Upper lobe of left lung (tissue), 6 donors: ENCODE measurements at regions not wholly inside any gene's neighbourhood (a gene's known extent, or its start where the extent isn't known, plus 50 kb on each side); places are given as distances from the start of the nearest gene placed in this dataset.

Experiments used
- ATAC-seq, 2 donors: fragments of 200-7000 bp; cut with Tn5 transposase; one replicate each; pipeline ENCODE4 v1.9.1; 2022; ENCODE audit warnings: mild to moderate bottlenecking in 2 of 2, moderate library complexity in 2 of 2; ENCODE audit not compliant: low FRiP score in 2 of 2
- DNase-seq, 2 donors: peaks; one replicate each; pipeline ENCODE4 v3.0.0-alpha.2; 2019 to 2020
- H3K27ac ChIP-seq, 4 donors: fragments of 200-600 bp; sonication (generic); one replicate each; pipeline ENCODE4 v1.5.1; 2016 to 2019
- H3K27me3 ChIP-seq, 4 donors: fragments of 200-600 bp; sonication (generic); one replicate each; pipeline ENCODE4 v1.5.1; 2017 to 2019
- H3K36me3 ChIP-seq, 4 donors: fragments of 200-600 bp; sonication (generic); one replicate each; pipeline ENCODE4 v1.5.1; 2016 to 2019
- H3K4me1 ChIP-seq, 4 donors: fragments of 200-600 bp; sonication (generic); one replicate each; pipeline ENCODE4 v1.5.1; 2018 to 2019
- H3K4me3 ChIP-seq, 4 donors: fragments of 200-600 bp; sonication (generic); one replicate each; pipeline ENCODE4 v1.5.1; 2017 to 2019; ENCODE audit warnings: mild to moderate bottlenecking in 2 of 4, moderate library complexity in 1 of 4
- H3K9me3 ChIP-seq, 4 donors: fragments of 200-600 bp; sonication (generic); one replicate each; pipeline ENCODE4 v1.5.1; 2018 to 2019
- CTCF ChIP-seq, 6 experiments: fragments of 450-650 bp in 4 of 6; fragments of 200-600 bp in 2 of 6; sonication (generic) in 2 of 6; IDR thresholded peaks; one replicate each; pipeline ENCODE4 v1.5.1; 2016 to 2019; ENCODE audit warnings: antibody characterized with exemption in 6 of 6
- EP300 ChIP-seq, 4 donors: sonication (generic); formaldehyde crosslinking; IDR thresholded peaks; one replicate each; pipeline ENCODE4 v1.5.1; 2017; ENCODE audit warnings: antibody characterized with exemption in 4 of 4, control low read depth in 2 of 4
- POLR2A ChIP-seq, 4 donors: fragments of 450-650 bp; IDR thresholded peaks; one replicate each; pipeline ENCODE4 v1.5.1; 2016 to 2017; ENCODE audit warnings: antibody characterized with exemption in 4 of 4, mild to moderate bottlenecking in 2 of 4
- POLR2AphosphoS5 ChIP-seq, 2 donors: sonication (generic); formaldehyde crosslinking; IDR thresholded peaks; one replicate each; pipeline ENCODE4 v1.5.1; 2017; ENCODE audit warnings: antibody characterized with exemption in 2 of 2
- WGBS, 2 donors: methylation state at CpG; one replicate each; pipeline ENCODE4 v1.1.5; 2017 to 2018; 5-methylcytosine and 5-hydroxymethylcytosine counted together
- donor health status: DM: no; HTN: no; CAD: no; lungs with moderate emphysema.
- donor health status: DM: no; HTN: yes; CAD: no; lungs with severe emphysema.

GRCh38 chr6:15823838-15824414 is 161.1 kb upstream of the DTNBP1 start:
- H3K4me1 ChIP-seq, result no peaks in the 10 kb centered on the region
- H3K27me3 ChIP-seq, result no peaks in the 10 kb centered on the region
- no peak for TF ChIP-seq EP300 (IDR thresholded peaks at IDR 0.05)
- ATAC-seq (no peak), DNase-seq (no peak)
- 84 to 87% methylated on average over 2 of the region's 2 CpGs for WGBS, 2 donors
- no peaks in the 10 kb centered on the region for H3K9me3 ChIP-seq
- no peak overlapping the region for H3K27ac ChIP-seq
- no peaks in the 10 kb centered on the region for H3K36me3 ChIP-seq
- no peak overlapping the region for H3K4me3 ChIP-seq

DNA sequence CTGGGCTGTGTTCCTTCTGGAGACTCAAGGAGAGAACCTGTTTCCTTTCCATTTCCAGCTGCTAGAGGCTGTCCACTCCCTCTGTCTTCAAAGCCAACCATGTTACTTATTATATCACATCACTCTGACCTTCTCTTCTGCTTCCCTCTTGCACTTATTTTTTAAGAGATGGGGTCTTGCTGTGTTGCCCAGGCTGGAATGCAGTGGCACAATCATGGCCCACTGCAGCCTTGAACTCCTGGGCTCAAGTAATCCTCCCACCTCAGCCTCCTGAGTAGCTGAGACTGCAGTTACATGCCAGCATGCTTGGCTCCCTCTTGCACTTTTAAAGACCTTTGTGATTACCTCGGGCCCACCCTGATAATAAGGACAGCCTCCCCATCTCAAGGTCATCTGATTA is 160.0 kb upstream of the DTNBP1 start:
- Histone ChIP-seq H3K27me3 (no peaks in the 10 kb centered on the region), H3K27ac (no peak overlapping the region), H3K4me1 (no peaks in the 10 kb centered on the region), H3K9me3 (no peaks in the 10 kb centered on the region), H3K36me3 (no peaks in the 10 kb centered on the region), H3K4me3 (no peak overlapping the region)
- DNase-seq, result no peak
- TF ChIP-seq POLR2A (IDR thresholded peaks at IDR 0.05), result no peak
- TF ChIP-seq POLR2AphosphoS5 (IDR thresholded peaks at IDR 0.05), result no peak
- no peak for TF ChIP-seq CTCF (IDR thresholded peaks at IDR 0.05)
- TF ChIP-seq EP300 (IDR thresholded peaks at IDR 0.05), result no peak
- 83% methylated on average over 1 of the region's 1 CpG for WGBS, 2 donors
- ATAC-seq, result no peak

GRCh38 chr6:15819841-15820240 is 157.0 kb upstream of the DTNBP1 start:
- H3K9me3 ChIP-seq, result no peaks in the 10 kb centered on the region
- H3K36me3 ChIP-seq, result no peaks in the 10 kb centered on the region
- WGBS, 2 donors, result 95 to 99% methylated on average over 7 of the region's 7 CpGs
- no peak for DNase-seq
- H3K4me1 ChIP-seq, result no peaks in the 10 kb centered on the region
- H3K27ac ChIP-seq, result no peak overlapping the region
- no peak for ATAC-seq
- no peak overlapping the region for H3K4me3 ChIP-seq
- H3K27me3 ChIP-seq, result no peaks in the 10 kb centered on the region
- TF ChIP-seq CTCF (IDR thresholded peaks at IDR 0.05), result no peak
- no peak for TF ChIP-seq POLR2A (IDR thresholded peaks at IDR 0.05)
- TF ChIP-seq POLR2AphosphoS5 (IDR thresholded peaks at IDR 0.05), result no peak
- TF ChIP-seq EP300 (IDR thresholded peaks at IDR 0.05), result no peak

DNA sequence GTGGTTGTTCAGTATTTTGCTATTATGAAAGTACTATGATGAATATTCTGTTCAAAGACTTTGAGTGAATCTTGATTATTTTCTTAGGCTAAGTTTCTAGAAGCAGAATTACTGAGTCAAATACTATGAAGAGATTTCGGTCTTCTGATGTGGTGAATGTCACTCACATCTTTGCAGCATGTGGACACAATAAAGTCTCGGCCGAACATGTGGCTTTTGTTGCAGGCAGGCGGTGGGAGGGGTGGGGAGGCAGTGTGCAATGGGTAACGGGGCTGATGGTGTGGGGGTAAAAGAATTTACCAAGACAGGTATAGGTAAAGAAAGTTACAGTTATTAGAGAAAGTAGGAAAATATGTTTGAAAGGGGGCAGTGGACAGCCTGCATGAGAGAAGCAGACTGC is 156.4 kb upstream of the DTNBP1 start:
- H3K9me3 ChIP-seq, result no peaks in the 10 kb centered on the region
- no peaks in the 10 kb centered on the region for H3K4me1 ChIP-seq
- no peak for TF ChIP-seq POLR2A (IDR thresholded peaks at IDR 0.05)
- no peak for TF ChIP-seq POLR2AphosphoS5 (IDR thresholded peaks at IDR 0.05)
- no peak for TF ChIP-seq CTCF (IDR thresholded peaks at IDR 0.05)
- no peak for TF ChIP-seq EP300 (IDR thresholded peaks at IDR 0.05)
- DNase-seq, result no peak
- no peak for ATAC-seq
- no peaks in the 10 kb centered on the region for H3K27me3 ChIP-seq
- WGBS, 2 donors, result 79 to 89% methylated on average over 5 of the region's 5 CpGs
- no peaks in the 10 kb centered on the region for H3K36me3 ChIP-seq
- no peak overlapping the region for H3K4me3 ChIP-seq
- no peak overlapping the region for H3K27ac ChIP-seq

- no peak for TF ChIP-seq CTCF (IDR thresholded peaks at IDR 0.05)
- no peak for TF ChIP-seq POLR2A (IDR thresholded peaks at IDR 0.05)
- no peak for TF ChIP-seq POLR2AphosphoS5 (IDR thresholded peaks at IDR 0.05)
- no peak for TF ChIP-seq EP300 (IDR thresholded peaks at IDR 0.05)
- DNase-seq, result no peak
- H3K9me3 ChIP-seq, result no peaks in the 10 kb centered on the region
- H3K4me1 ChIP-seq, result no peaks in the 10 kb centered on the region
- WGBS, 2 donors, result 49 to 97% methylated on average over 2 of the region's 2 CpGs
- no peak overlapping the region for H3K4me3 ChIP-seq
- no peak for ATAC-seq
- no peaks in the 10 kb centered on the region for H3K36me3 ChIP-seq
- no peak overlapping the region for H3K27ac ChIP-seq
- H3K27me3 ChIP-seq, result no peaks in the 10 kb centered on the region
Observed at GRCh38 chr6:15818491-15818890, 155.7 kb upstream of the DTNBP1 start.
